CD4-positive, alpha-beta T cell treated with Interleukin-15 for 1 hour (primary cell): ENCODE measurements at regions not wholly inside any gene's neighbourhood (a gene's known extent, or its start where the extent isn't known, plus 50 kb on each side); places are given as distances from the start of the nearest gene placed in this dataset.
"Not testable (repeated sequence)": the region's sequence is repeated elsewhere in the genome, so short reads cannot be mapped to it uniquely, and the experiment has no call there.

Source experiments
- DNase-seq: peaks from one replicate; pipeline ENCODE4 v3.0.0-alpha.2; 2020

- no peak for DNase-seq
Measured at GRCh38 chr10:57102236-57102635, 741.2 kb upstream of the ZWINT start.

- no peak for DNase-seq
Measured at GRCh38 chr10:57098146-57098545, 737.1 kb upstream of the ZWINT start.

GRCh38 chr10:57096044-57096443 is 735.0 kb upstream of the ZWINT start:
- no peak for DNase-seq

GRCh38 chr10:57094965-57095364 is 733.9 kb upstream of the ZWINT start:
- DNase-seq: no peak

- DNase-seq: no peak
Measured at GRCh38 chr10:57094083-57094482, 733.0 kb upstream of the ZWINT start.

- no peak for DNase-seq
Measured at GRCh38 chr10:57053530-57053929, 692.5 kb upstream of the ZWINT start.

GRCh38 chr10:57049096-57049495 is 688.0 kb upstream of the ZWINT start:
- DNase-seq: no peak

GRCh38 chr10:57038531-57038930 is 677.5 kb upstream of the ZWINT start:
- no peak for DNase-seq

- DNase-seq: no peak
Measured at GRCh38 chr10:57035310-57035709, 674.3 kb upstream of the ZWINT start.

- DNase-seq: not testable (repeated sequence)
Measured at GRCh38 chr10:57032301-57032700, 671.2 kb upstream of the ZWINT start.

GRCh38 chr10:57031346-57031745 is 670.3 kb upstream of the ZWINT start:
- no peak for DNase-seq

- no peak for DNase-seq
Measured at GRCh38 chr10:57026307-57026706, 665.2 kb upstream of the ZWINT start.

- no peak for DNase-seq
Measured at GRCh38 chr10:57023626-57024025, 662.6 kb upstream of the ZWINT start.

- DNase-seq: no peak
Measured at GRCh38 chr10:57018452-57018851, 657.4 kb upstream of the ZWINT start.

- DNase-seq: no peak
Measured at GRCh38 chr10:57017356-57018037, 656.4 kb upstream of the ZWINT start.

- no peak for DNase-seq
Measured at GRCh38 chr10:57015595-57016318, 654.7 kb upstream of the ZWINT start.

- DNase-seq: no peak
Measured at GRCh38 chr10:57015187-57015586, 654.1 kb upstream of the ZWINT start.

GRCh38 chr10:57014758-57015157 is 653.7 kb upstream of the ZWINT start:
- DNase-seq: no peak

GRCh38 chr10:57008189-57008588 is 647.1 kb upstream of the ZWINT start:
- DNase-seq: no peak

GRCh38 chr10:56991591-56992069 is 630.6 kb upstream of the ZWINT start:
- no peak for DNase-seq

GRCh38 chr10:56975513-56975912 is 614.5 kb upstream of the ZWINT start:
- no peak for DNase-seq

GRCh38 chr10:56973766-56974165 is 612.7 kb upstream of the ZWINT start:
- DNase-seq: no peak

- no peak for DNase-seq
Measured at GRCh38 chr10:56943221-56943755, 582.2 kb upstream of the ZWINT start.

- DNase-seq: no peak
Measured at GRCh38 chr10:56934515-56934914, 573.5 kb upstream of the ZWINT start.
